HG03139 (cell line): ENCODE measurements at regions not wholly inside any gene's neighbourhood (a gene's known extent, or its start where the extent isn't known, plus 50 kb on each side); places are given as distances from the start of the nearest gene placed in this dataset.
"Not testable (repeated sequence)": the region's sequence is repeated elsewhere in the genome, so short reads cannot be mapped to it uniquely, and the experiment has no call there.

Experiments used
- ATAC-seq: cut with Tn5 transposase; IDR thresholded peaks from one replicate; pipeline ENCODE4 v1.9.1; 2021; ENCODE audit not compliant: unreplicated experiment

DNA sequence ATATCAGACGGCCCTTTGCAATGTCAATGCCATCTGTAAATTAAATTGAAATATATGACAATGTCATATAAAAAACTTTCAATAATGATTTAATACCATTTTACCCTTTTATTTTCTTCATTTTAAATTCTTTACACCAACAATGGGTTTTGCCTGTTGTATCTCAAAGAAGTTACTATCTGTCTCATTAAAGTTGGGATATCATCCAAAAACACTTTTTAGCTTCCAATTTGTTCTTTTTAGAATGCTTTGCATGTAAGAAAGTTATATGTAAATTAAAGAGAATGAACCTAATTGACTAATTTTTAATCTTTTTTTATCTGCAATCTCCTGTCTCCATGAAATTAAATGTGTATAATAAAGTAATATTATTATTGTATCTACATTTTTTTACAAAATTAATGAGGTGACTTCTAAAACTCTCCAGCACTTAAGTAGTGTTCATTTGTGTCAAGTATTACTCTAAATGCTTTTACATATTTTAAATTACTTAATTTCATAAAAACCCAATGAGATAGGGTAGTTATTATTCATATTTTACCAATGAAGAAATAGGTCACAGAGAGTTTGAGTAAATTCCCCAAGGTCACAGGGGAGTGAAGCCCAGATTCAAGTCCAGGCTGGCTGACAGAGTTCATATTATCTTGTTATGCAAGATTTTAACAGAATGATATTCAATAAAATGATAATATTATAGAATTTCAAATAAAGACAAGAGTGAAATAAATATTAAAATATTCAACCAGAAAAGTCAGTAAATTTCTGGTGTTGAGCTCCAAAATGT lies 673.0 kb upstream of the FLRT2 start:
- ATAC-seq = no peak

DNA sequence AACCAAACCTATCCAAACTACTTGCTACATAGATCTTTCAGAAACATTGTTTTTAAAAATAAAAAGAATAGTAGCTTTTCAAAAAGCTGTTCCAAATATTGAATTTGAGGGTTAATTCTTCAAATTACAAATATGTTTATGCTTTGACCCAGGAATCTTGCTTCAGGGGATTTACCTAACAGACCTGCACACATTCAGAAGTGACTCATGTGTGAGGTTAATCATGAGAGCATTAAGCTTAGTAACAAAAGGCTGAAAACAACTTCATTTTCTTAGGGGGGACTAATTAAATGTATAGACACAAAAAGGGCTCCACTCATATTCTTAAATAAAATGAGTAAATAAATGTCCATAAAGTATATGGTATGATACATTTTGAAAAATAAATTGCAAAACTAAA lies 672.4 kb upstream of the FLRT2 start:
- no peak for ATAC-seq

DNA sequence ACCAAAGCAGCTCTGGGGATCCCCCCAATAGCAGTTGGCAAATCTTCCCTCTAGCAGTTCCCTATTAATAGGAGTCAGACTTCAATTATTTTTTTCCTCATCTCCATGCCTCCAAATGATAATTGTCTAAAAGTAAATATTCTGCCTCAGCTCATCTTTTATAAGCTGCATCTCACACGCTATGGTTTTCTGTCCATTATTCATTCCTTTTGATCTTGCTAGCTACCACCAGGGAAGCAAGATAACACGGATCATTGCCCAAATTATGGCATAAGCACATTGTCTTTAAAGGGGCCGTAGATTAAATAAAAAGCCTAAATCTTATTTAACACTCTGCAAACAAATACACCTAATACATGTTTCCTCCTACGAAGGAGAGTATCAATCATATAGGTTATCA lies 670.8 kb upstream of the FLRT2 start:
- ATAC-seq = no peak

DNA sequence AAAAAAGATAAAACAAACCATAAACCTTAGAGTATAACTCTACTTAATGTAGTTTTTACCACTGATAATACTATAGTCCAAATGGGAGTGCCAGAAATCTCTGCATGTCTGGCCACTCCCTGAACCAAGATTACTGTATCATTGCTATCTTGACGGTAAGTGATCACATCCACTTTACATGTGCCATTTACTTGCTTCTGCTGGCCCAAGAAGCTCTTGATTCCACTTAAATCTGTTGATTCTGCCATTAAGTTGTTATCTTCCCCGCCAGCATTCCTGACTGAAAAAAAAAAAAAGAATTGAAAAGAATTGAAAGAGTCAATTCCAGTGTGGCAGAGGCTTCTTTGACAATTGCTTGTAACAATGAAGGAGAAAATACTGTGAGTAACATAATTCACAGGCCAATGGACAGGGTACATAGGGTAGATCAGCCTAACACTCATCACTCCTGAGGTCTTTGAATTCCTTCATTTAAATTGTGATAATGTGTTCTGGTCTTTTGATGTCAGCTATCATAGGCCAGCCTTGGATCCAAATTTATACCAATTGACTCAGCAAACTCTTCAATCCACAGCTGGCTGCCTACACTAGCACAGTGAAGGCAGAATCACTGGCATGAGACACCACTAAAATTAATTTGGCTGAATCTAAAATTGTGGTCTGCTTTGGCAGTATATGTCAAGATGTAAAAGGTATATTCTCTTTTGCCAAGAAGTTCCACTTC lies 665.2 kb upstream of the FLRT2 start:
- no peak for ATAC-seq

DNA sequence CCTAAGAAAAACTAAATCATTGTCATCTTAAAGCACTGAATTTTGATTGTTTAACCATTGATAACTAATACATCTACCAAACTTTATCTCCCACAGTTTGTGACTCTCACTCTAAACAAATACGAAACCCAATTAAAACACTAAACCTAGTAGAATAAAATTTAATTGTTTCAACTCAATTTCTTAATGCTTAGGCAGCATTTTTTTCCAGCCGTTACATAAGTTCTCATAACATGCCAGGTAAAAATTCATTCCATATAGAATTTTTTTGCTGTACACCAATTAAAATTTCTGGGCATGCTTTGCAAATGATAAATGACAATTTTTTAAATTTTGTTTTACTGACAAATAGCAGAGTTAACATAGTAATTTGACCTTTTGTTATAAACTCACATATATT lies 658.2 kb upstream of the FLRT2 start:
- no peak for ATAC-seq

DNA sequence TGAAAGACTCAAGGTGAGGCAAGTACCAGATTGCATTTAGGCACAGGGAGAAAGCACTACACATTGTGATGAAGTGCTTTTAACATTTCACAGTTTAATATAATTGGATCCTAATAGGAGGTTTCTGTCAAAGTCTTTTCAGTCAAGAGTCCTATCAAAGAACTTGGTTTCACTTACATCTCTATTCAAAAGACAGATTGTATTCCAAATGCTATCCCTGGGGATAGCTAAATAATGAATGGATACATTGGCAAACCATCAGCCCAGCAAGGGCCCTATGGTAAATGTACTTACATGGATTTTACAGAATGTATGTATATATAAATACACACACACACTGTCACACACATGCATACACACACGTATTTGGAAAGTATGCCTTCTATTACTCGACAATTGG lies 655.5 kb upstream of the FLRT2 start:
- ATAC-seq = no peak

DNA sequence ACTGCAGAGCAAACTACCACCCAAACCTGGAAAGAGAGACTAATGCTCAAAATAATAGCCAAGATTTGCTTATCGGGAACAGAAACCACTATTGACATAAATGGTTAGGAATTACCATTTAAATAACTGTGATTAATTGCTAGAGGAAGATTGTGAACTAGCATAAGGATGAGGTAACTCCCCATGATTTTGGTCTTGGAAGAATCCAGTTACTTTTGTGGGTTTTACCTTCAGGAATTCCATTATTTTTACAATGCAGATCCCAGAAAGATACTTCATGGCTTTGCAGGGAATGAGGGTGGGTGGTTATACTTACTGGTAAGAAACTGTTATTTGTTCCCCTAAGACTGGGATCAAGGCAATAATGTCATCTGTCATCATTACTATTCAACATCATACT lies 652.9 kb upstream of the FLRT2 start:
- ATAC-seq = no peak

DNA sequence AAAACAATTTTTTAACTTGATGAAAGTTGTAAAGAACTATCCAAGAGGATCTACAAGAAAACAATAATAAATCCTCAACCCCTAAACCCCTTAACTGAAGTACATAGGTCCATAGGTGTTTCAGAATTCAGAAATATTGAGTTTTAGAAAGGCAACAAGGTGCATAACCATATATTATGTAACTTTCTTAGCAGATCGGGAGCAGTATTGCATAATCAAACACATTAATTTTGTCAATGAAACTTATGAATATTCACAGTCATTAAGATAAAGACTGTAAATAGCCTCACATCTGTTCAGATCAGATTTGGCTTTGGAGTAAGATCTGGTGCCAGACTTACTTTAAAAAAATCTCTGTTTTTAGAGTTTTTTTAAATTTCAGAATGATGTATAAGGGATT lies 647.1 kb upstream of the FLRT2 start:
- no peak for ATAC-seq

DNA sequence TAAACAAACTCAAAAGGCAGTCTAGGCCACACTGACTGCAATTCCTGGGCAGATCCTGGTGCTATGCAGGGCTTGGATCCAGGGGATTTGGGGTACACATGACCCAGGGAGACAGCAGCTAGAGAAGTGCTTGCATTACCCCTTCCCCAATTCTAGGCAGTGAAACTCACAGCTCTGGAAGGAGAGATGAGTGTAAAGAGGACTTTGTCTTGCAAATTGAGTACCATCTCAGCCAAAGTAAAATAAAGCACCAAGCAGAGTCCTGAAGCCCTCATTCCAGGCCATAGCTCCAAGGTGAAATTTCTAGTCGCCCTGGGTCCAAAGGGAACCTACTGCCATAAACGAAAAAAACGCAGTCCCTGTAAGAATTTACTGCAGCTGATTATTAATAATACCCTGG lies 644.9 kb upstream of the FLRT2 start:
- no peak for ATAC-seq

DNA sequence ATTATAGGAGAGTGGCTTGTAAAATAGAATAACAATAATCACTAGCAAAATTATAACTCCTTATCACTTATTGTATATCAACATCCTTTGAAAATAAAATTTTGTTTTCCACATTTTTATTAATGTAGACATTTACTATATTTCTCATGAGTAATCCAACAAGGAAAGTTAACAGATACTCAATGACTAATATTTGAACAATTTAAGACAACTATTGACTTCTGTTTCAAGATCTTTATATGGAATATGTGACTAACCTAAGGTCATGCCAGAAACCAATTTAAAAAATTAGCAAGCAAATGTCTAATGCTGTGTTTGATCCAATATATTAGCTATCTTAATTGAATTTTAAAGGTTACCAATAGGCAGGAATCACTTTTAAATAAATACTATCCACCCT lies 638.5 kb upstream of the FLRT2 start:
- no peak for ATAC-seq

DNA sequence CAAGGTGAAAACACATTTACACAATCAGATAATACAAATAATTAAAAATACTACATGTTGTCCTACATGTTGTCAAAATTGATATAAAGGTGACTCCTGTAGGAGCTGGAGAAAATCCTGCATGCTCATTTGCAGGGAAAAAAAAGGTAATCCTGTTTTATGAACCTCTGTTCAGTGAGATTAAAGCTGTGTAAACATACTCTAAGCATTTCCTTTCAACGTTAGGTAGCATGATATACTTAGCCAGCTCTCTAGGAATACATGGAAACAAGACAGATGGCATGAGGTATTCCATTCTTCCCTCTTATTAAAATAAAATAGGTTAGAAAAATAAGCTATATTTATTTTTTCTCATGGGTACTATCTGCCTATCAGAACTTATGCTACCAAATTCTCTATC lies 635.7 kb upstream of the FLRT2 start:
- ATAC-seq = no peak

DNA sequence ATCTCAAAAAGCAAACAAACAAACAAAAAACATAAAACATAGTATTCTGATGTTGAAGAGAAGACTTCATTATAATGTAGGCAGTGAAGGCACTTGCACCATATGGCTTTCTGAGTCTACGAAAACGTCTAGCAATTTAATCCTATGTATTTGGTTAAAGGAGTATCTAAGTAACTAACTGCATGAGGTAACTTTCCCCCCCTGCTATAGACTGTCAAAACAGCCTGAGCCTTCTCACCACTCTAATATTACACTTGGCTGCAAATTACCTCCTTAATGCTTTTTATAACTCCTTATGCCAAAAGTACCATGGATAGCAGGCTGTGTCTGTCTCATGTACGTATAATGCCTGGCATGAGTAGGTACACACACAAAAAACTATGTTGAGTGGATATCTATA lies 607.6 kb upstream of the FLRT2 start:
- no peak for ATAC-seq

DNA sequence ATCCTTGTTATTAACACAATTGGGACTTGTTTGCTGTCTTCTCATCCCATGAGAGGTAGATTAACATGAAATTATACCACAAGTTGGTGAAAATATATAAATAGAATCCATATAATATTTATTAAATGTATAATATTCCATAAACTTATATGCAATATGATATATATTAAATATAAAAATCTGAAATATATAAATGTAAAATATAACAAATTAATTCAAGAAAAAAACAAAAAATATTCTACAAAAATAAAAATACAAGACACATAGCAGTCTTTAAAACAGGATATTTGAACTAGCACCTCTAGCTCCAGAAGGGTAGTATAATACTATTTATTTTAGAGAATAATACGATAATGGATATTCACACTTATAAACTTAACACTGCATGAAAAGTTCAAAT lies 603.3 kb upstream of the FLRT2 start:
- ATAC-seq = no peak

DNA sequence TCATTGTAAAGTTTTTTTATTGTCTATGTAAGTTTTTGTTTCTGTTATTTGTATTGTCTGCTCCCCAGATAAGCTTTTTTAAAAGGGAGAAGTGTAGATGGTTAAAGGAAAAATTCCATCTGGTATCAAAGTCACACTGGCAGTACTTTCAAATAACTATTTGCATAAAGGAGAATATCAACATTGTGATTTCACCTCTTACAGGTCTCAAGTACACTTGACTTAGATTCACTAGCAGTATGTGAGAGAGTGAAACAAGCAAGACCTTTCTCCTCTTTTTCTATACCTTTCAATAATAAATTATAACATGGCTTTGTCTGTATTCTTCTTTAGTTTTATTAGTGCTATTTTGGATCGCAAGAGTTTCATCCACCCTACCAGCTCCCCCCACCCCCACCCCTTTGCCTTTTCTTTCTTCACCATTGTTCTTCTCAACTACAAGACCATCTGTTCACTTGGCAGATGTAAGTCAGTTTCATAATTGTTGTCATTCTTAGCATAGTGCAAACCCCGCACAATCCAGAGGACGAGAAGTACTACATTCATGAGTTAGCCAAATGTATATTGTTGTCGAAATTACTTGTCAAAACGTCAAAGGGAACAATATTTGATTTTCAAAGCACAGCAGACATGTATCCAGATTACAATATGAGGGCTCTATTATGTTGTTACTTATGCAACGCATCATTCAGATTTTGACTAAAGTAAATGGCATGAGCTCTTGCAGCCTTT lies 602.7 kb upstream of the FLRT2 start:
- no peak for ATAC-seq

DNA sequence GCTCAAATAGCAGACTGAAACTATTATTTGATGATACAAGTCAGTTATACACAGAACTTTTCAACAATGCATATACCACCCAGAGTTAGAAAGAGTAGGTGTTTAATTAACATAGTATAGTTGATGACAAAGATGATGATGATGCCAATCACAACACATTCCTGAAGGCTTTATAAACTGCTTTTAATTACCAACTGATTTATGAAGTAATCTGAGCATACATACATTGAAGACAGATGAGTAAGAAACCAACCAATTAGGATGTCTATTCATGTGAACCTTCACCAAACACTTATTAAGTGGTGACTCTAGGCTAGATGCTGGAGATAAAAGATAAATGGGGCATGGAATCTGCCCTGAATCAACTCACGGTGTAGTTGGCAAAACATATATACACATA lies 600.9 kb upstream of the FLRT2 start:
- no peak for ATAC-seq

DNA sequence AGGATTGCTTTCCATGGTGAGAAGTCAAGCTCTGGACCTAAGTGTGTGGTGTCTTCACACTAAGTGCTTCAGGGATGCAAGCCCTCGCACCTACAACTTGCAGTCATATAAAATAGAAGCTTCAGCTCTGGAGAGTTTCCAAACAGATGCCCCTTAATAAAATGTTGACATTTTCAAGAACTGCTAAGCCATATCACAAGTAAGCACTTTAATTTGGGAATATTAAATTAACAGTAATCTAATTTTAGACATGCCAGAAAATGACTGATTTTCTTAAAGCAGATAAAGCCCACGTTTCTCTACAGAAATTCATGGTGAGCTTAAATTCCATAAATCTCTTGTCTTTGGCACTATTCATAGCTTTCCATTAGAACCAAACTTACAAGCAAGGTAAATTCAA lies 600.1 kb upstream of the FLRT2 start:
- no peak for ATAC-seq

DNA sequence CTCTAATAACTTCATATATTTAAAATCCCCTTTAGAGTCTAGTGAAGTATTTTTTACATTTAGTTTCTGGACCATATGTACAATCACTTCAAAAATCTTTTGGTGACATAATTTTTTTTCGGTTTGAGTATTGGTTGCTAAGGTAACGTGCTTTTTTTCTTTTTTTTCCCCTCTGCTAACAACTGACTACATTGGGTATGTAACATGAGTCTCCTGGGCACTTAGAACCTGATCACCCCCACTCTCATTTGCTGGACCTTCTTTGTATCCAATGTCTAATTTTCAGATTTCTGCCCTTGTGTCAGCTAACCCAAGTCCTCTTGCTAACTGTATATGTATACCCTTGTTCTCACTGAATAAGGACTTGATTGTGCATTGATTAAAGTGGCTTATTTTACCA lies 592.9 kb upstream of the FLRT2 start:
- no peak for ATAC-seq

DNA sequence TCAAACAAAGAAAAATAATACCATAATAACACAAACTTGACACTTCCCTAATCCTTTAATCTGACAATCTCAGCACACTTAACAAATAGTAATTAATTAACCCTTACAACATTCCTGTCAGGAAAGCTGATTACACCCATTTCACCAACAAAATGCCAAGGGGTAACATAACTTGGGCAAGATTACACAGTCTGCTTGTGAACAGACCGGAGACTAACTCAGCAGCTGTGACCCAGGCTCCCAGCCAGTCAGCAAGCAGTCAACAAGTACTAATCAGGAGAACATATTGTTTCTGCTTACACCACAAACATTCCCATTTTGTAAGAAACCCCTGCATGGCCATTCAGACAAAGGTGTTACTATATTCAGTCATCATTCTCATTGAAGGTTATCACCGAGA lies 592.5 kb upstream of the FLRT2 start:
- no peak for ATAC-seq

DNA sequence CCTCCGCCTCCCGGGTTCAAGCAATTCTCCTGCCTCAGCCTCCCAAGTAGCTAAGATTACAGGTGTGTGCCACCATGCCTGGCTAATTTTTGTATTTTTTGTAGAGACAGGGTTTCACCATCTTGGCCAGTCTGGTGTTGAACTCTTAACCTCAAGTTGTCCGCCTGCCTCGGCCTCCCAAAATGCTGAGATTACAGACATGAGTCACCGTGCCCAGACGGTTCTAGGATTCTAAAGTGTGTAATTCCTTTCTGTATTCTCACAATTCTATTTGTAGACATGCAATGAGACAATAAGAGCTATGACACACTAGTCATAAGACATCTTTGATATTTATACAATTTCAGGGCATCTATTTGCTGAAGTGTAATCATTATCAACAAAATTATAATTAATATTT lies 585.0 kb upstream of the FLRT2 start:
- not testable (repeated sequence) for ATAC-seq

DNA sequence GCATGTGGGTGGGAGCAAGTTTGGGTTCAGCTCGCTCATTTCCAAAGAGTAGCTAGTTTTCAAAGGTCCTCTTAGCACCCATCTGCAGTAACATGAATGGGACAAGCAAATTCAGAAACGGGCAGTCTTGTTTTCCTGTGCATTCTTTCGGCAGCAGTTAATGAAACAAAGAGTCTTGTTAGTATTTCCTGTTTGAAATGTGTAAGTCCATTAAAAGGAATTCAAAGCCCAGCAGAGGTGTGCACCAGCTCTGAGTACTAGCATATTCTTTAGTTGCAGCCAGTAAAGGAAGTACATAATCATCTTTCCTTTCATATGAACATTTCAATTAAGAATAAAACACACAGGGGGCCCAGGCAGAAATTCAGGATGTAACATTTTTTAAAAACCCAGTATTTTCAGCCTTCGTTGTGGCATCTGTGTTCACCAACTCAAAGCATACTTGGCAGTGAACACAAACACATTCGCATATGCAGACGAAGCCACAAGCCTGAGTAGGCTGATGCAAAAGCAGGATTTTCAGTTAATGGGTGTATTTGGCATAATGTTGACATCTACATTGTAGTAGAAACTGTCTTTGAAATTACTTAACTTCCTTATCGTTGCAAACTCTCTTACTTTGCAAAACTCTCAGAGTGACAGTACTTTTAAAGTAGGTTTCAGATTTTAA lies 570.0 kb upstream of the FLRT2 start:
- ATAC-seq = no peak

DNA sequence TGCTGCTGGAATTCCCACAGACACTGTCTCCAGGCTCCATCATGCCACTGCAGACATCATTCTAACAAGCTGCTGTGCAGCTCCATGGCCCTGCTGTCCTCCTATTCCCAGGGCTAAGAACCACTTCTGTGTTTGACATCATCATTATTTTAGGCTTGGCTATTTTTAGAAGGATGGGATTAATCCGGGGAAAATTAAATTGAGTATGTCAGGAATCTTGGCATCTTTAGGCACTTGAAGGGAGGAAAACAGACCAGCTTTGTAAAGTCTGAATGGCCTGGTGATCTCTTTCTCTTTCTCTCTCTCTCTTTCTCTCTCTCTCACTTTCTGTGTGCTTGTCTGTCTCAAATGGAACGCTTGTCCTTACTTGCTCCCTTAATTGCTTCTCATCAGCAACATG lies 568.3 kb upstream of the FLRT2 start:
- ATAC-seq = no peak

DNA sequence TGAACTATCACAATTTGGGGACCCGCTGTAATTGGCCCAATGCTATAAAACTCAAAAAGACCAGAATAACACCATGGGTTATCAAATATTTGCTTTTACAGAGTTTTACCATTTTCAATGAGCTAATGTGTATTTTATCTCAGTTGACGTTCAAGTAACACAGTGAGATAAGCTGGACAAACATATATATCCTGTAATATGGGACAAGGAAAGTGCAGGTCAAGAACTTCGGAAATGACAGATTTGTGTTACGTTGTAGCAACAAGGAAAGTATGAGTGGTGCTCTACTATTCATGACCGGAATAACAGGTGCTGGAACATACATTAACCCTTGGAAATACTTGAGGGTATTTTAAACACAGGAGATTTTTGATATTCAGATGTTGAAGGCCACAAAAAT lies 566.4 kb upstream of the FLRT2 start:
- no peak for ATAC-seq
